Stimulated activated CD4-positive, alpha-beta T cell treated with anti-CD3 and anti-CD28 coated beads, Interleukin-2, amount 100 ng/mL, for 48 hours (primary cell): ENCODE measurements at regions not wholly inside any gene's neighbourhood (a gene's known extent, or its start where the extent isn't known, plus 50 kb on each side); places are given as distances from the start of the nearest gene placed in this dataset.
"Not testable (repeated sequence)": the region's sequence is repeated elsewhere in the genome, so short reads cannot be mapped to it uniquely, and the experiment has no call there.

ENCODE experiments used
- DNase-seq, 2 donors: peaks; one replicate each; pipeline ENCODE4 v3.0.0-alpha.2; 2020

DNA sequence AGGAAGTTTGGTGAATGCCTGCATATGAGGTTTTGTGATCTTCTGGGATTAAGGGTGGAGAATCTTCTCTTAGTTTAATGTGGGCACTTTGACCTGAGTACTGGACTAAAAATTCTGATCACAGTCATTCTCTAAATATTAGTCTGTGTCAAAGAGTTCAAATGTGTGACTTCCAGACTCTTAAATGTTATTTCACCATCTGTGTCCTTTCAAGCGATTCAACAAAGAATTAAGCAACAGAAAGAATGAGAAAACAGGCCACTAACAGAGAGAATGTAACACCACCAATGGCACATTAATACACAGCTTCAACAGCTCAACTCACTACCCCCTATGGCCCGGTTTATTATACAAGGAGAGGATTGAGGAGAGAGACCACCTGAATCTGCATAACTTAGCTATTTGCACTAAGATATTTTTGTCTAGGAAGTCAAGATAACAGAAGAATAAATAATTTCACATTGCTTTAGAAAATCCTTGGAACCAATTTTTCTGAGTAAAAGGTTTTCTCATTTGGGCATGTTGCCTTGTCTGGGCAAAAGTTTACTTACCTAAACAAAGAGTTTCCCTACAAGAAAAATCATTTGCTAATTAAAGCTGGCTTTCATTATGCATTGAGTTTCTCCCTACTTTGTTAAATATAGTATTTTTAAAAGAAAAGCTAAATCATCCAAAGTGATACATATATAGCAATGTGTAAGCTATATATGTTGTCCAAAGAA lies 1313.7 kb downstream of the NCAM2 start:
- DNase-seq = no peak

DNA sequence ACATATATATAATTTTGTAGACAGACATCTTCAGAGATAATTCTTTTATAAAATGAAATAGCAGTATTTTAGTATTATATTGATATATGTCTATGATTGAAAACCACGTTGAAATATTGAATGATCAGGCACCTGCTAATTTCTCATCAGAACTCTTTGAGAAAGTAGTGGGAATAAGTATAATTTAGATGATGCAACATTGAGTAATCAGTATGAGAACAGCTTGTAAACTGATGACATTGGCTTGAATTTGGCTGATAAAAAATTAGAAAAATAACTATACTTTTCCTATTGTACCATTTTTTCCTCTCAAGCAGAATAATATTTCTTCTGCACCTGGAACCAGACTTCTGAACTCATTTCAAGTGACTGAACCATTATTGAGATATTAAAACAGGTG lies 1316.8 kb downstream of the NCAM2 start:
- DNase-seq = no peak

DNA sequence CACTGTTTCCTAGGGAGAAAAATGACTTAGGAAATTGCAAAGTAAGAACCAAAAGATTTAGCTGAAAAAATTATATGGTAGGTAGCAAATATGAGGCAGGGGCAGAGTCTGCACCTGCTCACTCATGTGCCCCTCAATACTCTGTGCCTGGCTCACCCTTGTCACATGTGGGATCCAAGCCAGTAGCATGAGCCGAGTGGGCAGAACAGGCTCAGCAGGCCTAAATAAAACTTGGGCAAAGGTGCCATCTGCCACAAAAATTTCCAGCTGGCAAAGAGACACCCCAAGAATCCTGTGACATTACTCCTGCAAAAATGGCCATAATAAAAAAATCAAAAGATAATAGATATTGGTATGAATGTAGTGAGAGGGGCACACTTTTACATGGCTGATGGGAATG lies 1321.2 kb downstream of the NCAM2 start:
- DNase-seq = no peak

DNA sequence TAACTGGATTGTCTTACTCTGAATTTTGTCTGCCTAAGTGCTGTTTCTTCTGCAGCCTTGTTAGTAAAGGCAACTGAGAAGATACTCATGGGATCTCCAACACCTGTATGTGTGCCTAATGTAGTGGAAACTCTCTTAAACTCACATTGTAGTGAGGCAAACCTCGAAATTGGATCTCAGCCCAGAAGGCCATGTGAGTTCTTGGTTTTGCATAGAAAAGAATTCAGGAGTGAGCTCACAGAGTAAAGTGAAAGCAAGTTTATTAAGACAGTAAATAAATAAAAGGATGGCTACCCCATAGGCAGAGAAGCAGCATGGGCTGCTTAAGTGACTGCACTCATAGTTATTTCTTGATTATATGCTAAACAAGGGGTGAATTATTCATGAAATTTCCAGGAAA lies 1344.7 kb downstream of the NCAM2 start:
- no peak for DNase-seq

DNA sequence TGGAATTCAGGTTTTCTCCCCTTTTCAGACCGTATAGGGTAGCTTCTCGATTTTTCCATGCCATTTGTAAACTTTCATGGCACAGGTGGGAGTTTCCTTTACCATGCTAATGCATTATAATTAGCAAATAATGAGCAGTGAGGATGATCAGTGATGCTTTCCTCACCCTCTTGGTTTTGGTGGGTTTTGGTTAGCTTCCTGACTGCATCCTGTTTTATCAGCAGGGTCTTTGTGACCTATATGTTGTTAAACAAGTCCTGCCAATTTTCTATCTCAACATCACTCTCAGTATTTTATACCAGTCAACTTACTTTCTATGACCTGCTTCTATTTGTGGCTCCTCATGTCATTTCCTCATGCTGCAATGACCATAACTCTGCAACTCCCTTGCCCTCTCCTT lies 1345.1 kb downstream of the NCAM2 start:
- DNase-seq = no peak

DNA sequence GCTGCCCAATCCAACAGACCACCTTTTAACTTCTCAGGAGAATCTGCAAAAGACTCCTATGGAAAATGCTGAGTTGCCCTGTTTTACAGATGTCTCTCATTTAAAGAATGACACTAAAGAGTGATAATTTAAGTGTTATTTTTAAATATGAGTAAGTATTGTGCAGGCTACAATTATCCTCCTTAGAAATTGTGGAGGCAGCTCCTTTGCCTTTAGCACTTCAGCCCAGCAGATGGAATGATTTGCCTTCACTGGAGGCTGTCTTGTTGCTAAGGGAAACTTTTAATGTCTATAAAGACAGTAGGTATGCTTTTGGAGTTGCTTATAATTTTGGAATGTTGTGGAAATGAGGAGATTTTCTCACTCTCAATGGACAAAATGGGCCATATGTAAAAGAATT lies 1345.5 kb downstream of the NCAM2 start:
- DNase-seq = no peak

DNA sequence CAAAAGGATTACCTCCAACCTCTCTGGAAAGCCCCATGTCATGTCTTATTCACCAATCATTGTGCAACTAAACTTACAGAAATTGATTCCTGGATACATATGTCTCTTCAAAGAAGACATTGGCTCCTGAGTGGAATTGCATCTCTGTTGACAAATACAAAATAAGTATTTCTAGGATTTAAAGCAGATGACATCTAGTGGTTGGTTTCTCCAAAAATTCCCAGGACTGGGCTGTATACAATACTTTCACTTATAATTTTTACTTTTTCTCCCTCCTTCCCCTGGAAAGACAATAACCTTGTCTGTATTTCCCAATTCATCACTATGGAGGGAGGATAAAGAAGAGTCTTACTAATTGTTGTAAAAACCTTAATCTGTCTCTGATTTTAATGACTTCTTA lies 1347.4 kb downstream of the NCAM2 start:
- DNase-seq = no peak

DNA sequence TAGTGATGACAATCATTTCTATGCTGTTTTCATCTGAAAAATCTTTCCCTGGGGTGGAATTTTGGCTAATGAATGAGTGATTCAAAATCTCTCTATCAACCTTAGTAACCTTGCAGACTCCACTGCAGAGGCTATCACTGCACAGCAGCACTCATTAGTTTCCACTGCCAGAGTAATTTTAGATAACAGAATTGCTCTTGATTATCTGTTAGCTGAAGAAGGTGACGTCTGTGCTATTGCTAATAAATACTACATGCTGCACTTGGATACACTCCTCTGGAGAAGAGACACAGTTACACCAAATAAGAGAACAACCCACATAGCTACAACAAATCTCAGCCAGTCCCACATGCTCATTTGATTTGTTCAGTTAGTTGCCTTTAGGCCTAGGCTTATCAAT lies 1348.4 kb downstream of the NCAM2 start:
- DNase-seq = no peak

DNA sequence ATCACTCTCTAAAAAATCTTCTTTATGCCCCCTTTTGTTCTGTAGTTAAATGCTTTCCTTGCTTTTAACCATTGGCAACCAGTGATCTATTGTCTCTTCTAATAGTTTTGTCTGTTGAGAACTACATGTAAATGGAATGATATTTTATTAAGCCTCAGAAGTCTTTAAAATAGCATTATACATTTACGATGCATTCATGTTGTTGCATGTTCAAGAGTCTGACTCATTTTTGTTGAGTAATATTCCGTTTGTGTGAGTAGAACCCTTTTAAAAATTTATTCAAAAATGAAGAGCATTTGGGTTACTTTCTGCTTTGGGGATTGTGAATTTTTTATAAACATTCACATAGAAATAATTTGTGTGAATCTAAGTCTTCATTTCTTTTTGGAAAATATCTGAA lies 1352.9 kb downstream of the NCAM2 start:
- DNase-seq = no peak

DNA sequence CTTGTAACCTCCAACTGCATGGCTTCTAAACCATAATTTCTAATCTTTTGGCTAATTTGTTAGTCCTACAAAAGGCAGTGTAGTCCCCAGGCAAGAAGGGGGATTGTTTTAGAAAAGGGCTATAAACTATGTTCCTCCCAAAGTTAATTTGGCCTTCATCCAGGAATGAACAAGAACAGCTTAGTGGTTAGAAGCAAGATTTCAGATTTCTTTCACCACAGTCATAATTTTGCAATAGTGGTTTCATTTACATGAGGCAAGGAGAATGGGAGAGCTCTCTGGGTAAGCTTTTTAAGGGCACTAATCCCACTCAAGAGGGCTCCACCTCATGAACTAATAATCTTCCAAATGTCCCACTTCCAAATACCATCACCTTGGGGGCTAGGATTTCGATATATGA lies 1353.9 kb downstream of the NCAM2 start:
- no peak for DNase-seq

DNA sequence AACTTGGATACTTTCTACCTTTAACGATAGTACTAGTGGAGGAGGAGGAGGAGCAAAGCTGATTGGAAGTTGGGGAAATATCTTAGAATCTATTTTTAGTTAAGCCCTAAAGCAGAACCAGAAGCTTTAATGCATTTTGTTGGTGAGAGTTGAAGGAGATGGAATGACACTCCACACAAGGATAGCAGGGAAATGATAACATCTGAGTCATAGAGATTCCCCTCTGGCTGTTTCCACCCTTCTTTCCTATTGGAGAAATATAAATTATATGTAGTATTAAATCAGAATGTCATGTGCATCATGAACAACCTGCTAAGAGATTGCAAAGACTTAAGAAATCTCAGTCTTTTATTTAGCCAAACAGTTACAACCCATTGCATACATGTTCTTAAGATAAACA lies 1357.7 kb downstream of the NCAM2 start:
- DNase-seq = no peak

DNA sequence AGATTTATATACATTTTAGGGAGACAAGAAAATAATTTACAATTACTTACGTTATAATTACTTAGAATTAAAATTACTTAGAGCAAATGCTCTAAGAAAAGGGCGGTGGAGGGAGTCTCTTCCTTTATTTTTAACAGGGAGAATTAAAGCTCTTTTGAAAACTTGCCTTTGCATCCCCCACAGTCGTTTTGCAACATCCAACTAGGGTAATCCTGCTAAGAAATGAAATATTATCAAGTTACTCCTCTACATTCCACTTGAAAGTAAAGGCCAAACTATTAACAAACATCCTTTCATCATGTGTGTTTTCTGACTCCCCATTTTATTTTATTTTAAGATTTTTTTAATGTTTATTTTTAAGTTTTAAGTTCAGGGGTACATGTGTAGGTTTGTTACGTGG lies 1358.5 kb downstream of the NCAM2 start:
- no peak for DNase-seq

DNA sequence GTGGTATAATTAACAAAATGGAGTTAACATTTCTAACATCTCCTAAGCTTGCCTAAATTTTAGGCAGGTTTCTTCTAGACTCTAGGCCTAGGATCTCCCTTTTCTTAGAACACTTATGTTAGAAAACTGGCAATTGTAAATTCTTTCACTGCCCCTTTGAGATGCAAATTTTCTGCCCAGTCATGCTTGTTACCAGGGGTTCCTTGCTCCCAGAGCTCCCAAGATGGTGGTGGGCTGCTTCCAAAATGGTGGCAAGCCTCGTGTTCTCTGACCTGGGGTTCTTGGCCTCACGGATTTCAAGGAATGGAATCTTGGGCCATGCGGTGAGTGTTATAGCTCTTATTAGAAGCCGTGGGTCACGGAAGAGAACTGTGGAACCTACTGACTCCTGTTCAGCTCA lies 1361.4 kb downstream of the NCAM2 start:
- not testable (repeated sequence) for DNase-seq

DNA sequence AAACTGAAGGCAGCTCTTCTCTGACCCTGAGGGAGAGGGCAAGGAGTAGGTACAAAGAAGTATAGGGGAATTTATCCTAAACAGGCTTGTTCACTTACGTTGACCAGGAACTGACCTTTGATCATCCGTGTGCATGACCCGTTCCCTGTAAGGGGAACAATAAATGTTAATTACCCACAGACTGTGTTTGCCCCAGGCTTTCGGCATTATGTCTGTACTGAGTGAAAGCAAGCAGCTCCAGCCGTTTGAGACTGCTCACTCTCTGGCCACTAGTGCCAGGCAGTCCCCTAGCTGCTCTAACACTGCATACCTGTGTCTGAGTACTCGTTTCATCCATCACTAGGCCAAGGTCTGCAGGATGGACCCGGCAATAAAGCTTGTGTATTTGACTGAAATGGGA lies 1365.3 kb downstream of the NCAM2 start:
- no peak for DNase-seq

DNA sequence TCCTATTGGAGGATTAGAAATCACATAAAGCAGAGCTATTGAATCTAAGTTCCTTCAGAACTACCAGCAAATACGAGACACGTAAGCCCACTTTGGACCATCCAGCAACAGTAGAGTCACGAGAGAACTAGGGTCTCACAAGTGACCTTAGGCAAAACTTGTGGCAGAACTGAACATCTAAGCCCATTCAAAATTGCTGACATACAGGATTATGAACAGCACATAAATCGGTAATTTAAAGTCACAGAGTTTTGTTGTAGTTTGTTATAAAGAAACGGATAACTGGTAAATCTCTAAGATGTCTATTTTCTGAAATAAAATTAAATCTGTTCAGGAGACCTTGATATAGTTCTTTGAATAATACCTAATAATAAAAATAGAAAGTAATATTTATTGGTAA lies 1366.0 kb downstream of the NCAM2 start:
- no peak for DNase-seq

DNA sequence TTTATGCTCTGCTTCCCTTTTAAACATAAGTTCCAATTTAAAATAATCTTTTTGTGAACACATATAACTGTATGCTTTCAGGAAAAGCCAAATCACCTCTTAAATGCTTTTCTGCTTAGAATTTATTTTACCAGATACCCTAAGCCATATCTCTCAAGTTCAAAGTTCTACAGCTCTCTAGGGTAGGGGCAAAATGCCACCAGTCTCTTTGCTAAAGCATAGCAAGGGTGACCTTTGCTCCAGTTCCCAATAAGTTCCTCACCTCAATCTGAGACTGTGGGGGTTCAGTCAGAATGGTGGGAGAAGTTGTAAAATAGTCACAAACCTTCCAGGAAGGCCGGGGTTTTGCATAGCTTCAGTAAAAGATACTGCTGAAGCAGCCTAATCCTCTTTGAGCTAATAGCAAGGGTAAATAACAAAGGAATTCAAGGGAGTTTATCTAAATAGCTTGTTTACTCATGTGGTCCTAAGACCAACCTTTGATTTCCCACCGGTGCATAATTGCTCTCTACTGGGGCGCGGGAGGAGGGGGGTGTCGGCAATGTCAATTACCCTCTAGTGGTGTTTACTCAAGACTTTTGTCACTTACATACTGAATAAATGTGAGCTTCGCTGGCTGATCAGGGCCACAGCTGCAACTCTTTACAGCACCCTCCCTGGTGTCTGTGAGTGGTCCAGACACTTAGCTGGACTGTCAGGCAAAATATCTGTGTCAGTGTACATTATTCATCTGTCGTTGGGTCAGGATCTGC lies 1376.2 kb downstream of the NCAM2 start:
- DNase-seq = no peak

DNA sequence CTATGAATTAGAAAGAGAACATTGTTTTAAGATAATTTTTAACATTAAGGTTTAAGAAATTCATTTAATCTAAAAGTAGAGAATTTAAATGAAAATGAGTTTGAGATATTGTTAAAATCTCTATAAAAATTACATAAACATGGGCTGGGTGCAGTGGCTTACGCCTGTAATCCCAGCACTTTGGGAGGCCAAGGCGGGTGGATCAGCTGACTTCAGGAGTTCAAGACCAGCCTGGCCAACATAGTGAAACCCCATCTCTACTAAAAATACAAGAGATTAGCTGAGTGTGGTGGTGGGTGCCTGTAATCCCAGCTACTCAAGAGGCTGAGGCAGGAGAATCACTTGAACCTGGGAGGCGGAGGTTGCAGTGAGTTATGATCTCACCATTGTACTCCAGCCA lies 1379.6 kb downstream of the NCAM2 start:
- not testable (repeated sequence) for DNase-seq

DNA sequence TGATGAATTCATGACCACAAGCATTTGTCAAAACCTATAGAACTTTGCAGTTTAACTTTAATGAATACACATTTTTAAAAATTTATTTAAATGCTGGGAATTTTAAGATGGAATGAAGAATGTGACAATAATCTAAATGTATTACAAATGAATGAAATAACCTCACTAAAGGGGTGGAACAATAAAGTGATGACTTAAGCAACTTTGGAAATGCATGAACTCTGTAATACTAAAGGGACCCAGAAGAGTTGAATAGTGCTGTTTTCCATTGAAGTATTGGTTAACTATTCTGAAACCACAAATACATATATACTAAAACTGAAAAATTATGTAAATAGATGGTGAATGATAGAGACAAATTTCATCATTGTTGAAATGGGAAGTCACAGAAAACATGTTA lies 1395.1 kb downstream of the NCAM2 start:
- no peak for DNase-seq

DNA sequence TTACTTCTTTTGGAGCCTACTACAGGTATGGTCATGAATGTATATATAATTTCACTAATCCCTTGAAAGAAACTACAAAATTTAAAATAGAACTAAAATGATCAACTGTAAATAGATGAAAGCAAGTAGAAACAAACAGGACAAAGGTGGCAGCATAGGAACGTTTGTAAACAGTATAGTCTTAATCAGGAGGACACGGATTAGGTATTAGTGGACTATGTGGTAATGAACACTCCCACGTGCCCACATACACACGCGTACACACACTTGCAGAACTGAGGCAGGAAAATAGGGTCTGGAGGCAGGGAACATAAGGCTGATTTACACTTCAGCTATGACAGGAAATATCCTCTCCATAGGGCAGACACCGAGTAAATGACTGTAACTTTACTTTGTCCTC lies 1397.8 kb downstream of the NCAM2 start:
- no peak for DNase-seq

DNA sequence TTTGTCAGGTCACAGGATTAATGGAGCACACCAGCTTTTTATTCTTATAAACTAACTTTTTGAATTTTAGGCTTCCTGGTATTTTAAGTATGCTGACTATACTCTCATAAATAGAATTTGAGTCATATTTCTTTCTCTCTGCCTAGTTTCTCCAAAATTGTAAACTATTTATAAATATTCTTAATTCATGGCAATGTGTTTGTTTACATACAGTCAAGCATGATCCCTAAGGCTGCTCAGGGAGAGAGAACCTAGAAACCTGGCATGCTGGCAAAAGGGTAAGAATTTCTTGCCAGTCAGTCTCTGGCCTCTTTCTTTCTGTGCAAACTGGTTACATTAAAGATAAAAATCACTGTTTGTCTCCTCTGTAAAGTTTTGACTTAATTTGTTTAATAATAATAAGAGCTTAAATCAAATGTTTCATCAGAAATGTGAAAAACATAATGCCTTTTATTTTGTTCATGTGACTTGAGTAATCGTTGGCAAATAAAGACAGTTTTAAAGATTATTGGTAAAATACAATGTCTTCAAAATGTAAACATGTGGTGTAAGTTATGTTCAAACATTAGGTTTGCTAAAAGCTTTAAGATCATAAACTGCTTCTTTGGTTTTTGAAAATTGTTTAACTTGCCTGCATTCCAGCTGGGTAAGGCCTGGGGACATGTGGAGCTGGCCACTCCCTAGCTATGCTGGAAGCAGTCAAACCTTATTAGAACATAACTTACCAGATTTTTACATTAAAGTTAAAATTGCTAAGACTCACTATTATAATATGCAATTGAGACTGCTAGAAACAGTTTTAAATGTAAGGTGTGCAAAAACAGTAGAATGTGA lies 1401.7 kb downstream of the NCAM2 start:
- DNase-seq = no peak

DNA sequence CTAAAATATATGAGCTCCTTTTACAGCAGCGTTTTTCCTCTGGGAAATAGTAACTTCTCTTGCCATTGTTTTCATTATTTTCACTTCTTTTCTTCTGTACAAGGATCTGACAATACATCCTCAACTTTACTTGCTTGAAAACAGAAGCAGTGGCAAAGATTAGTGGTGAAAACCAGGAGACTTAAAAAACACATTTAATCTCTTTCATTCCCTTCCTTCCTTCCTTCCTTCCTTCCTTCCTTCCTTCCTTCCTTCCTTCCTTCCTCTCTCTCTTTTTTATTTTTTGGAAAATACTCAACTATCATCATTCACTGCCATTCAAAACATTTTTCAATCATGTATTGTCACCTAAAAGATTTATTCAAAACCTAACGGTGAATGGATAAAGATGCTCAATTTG lies 1411.4 kb downstream of the NCAM2 start:
- DNase-seq = no peak

DNA sequence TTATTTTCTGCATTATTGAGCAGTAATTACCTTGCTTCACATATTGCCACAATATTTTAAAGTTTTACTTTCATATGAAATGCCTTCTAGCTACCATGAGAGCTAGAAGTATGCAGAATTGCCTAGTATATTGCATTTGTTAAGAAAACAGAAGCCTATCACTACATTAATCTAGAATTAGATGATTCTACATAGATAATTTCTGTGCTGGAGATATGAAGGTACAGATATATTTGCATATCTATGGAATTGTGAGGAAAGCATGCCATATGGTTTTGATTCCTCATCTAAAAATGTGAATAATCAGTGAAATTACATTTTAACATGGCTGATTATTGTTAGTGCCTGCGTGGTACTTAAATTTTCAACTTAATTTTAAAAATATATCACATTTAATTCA lies 1418.3 kb downstream of the NCAM2 start:
- DNase-seq = no peak

DNA sequence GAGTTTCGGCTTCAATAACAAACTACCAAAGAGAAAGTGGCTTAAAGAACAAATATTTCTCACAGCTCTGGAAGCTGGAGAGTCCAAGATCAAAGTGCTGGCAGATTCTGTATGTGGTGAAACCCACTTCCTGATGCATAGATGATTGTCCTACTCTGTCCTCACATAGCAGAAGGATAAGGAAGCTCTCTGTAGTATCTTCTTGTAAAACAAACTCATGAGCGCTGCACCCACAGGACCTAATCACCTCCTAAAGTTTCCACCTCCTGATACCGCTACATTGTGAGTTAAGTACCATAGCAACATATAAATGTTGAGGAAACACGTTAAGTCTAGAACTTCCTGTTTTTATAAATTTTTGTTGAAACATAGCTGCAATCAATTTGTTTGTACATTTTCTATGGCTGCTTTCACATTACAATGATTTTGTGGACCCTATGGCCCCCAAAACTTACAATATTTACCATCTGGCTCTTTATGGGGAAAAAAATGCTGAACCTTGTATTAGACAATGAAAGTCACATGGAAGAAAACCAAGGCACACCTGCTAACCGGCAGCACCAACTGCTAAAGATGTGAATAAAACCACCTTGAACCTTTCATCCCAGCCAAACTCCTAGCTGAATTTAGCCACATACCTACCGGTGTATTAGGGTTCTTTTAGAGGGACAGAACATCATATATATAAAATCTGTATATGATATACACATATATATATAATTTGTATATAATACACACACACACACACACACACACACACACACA lies 1423.4 kb downstream of the NCAM2 start:
- DNase-seq = no peak
